ENCODE measurements at regions not wholly inside any gene's neighbourhood (a gene's known extent, or its start where the extent isn't known, plus 50 kb on each side); places are given as distances from the start of the nearest gene placed in this dataset.

DNA sequence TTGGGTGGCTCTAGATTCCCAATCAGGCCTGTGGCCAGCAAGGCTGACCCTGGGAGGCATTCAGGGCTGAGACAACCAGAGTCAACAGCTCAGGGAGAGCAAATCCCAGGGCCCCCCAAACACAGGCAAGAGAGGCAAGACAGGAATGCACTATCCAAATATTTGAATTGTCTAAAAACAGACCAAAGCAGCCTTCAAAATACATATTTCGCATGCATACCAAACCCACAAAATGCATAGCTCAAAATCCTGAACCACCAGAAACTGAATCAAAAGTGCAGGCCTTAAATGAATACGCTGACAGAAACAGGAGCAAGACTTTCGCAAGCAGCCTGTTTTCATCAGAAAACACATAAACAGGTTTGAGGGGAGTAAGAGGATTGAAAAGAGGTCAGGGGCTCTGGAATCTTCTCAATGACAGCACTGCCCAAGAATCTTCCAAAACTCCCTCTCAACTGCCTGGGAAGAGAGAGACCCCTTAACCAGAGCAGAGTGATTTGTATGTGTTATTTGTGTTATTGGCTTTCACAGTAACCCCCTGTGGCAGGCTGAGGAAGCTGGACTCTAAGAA lies 213.6 kb upstream of the CDH5 start:
- TF ChIP-seq, protein P1, sequence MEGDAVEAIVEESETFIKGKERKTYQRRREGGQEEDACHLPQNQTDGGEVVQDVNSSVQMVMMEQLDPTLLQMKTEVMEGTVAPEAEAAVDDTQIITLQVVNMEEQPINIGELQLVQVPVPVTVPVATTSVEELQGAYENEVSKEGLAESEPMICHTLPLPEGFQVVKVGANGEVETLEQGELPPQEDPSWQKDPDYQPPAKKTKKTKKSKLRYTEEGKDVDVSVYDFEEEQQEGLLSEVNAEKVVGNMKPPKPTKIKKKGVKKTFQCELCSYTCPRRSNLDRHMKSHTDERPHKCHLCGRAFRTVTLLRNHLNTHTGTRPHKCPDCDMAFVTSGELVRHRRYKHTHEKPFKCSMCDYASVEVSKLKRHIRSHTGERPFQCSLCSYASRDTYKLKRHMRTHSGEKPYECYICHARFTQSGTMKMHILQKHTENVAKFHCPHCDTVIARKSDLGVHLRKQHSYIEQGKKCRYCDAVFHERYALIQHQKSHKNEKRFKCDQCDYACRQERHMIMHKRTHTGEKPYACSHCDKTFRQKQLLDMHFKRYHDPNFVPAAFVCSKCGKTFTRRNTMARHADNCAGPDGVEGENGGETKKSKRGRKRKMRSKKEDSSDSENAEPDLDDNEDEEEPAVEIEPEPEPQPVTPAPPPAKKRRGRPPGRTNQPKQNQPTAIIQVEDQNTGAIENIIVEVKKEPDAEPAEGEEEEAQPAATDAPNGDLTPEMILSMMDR (IDR thresholded peaks at IDR 0.05; ENCODE audit: low read depth, low read length, poor library complexity, severe bottlenecking): no peak
- no peak for TF ChIP-seq EZH2phosphoT487 (IDR thresholded peaks at IDR 0.05; ENCODE audit: borderline replicate concordance, low read length)

Data from DOHH2 (cell line).